Pancreas (tissue), 10 donors: ENCODE measurements at regions not wholly inside any gene's neighbourhood (a gene's known extent, or its start where the extent isn't known, plus 50 kb on each side); places are given as distances from the start of the nearest gene placed in this dataset.

Experiments
- ATAC-seq, 4 donors: fragments of 200-7000 bp; cut with Tn5 transposase; one replicate each; pipeline versions ENCODE4 v1.8.0 to v1.9.1; 2020; ENCODE audit warnings: mild to moderate bottlenecking in 4 of 4, moderate library complexity in 4 of 4
- DNase-seq, 6 donors: peaks; one replicate each; pipeline ENCODE4 v3.0.0-alpha.2; 2020
- FAIRE-seq: peaks from 2 replicates; lab custom pipeline; 2012; peaks lifted over from hg19 to GRCh38; lab: Jason Lieb, UNC
- H3K27ac ChIP-seq, 4 donors: fragments of 200-600 bp; sonication (generic); 1 replicate in 3 of 4; 2 replicates in 1 of 4; pipeline versions ENCODE4 v1.5.0 to v1.8.0; 2020
- H3K27me3 ChIP-seq, 4 donors: fragments of 200-600 bp; one replicate each; pipeline ENCODE4 v1.8.0; 2021
- H3K36me3 ChIP-seq, 3 donors: fragments of 200-600 bp; sonication (generic) in 1 of 3; one replicate each; pipeline versions ENCODE4 v1.5.0 to v1.8.0; 2020 to 2021
- H3K4me1 ChIP-seq, 3 donors: fragments of 200-600 bp; one replicate each; pipeline ENCODE4 v1.8.0; 2021
- H3K4me3 ChIP-seq, 4 donors: fragments of 200-600 bp; sonication (generic) in 2 of 4; one replicate each; pipeline versions ENCODE4 v1.5.0 to v1.8.0; 2020 to 2021
- H3K9me3 ChIP-seq, 4 donors: fragments of 200-600 bp; one replicate each; pipeline ENCODE4 v1.8.0; 2021
- WGBS, 2 donors: extraction: QIAGEN DNeasy Blood & Tissue Kit; methylation state at CpG; one replicate each; pipeline ENCODE4 v1.1.7; 2013; 5-methylcytosine and 5-hydroxymethylcytosine counted together
- intact Hi-C, 3 donors: fragments of 100-400 bp; cut with DNase I; formaldehyde crosslinking; loops; one replicate each; pipeline versions ENCODE4 v1.11.1 to v1.14.2; 2022
- TF ChIP-seq, protein P1 (sequence below), 4 donors: fragments of 200-600 bp; sonication (generic) in 3 of 4; IDR thresholded peaks; one replicate each; pipeline versions ENCODE4 v1.5.0 to v1.8.0; 2021; ENCODE audit warnings: antibody characterized with exemption in 4 of 4
- donor health status: healthy with polysubstance abuse.
- donor health status: DM: no; HTN: no; CAD: no; lungs with moderate emphysema.
- donor health status: DM: no; HTN: no; CAD: no.
- donor health status: control.
- donor health status: control.
- donor health status: Bipolar disorder and iron deficiency.
- donor health status: DM: yes; HTN: yes; CAD: no.
- donor health status: DM: no; HTN: no; CAD: no.
- donor health status: DM: no; HTN: no; CAD: no.
- donor health status: DM: yes; HTN: yes; CAD: no.

DNA sequence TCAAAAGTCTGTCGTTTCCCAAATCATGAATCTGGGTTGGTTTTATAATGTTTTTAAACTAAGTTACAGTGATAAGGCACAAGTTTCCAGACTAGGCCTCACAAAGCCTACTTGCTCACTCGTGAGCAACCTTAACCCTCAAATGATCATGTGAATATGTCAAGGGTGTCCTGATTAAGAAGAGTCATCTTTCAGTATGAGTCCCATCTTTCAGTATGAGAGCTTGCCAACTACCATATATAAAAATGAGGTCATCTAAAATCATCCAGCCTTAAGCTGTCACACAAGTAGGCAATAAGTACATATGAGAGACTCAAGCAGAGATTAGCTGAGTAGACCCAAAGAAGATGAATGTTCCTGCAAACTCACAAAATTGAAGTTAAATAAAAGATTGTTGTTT lies 668.4 kb upstream of the FAM174A start:
- no peaks in the 10 kb centered on the region for H3K27me3 ChIP-seq
- no peaks in the 10 kb centered on the region for H3K9me3 ChIP-seq
- no peaks in the 10 kb centered on the region for H3K4me1 ChIP-seq
- TF ChIP-seq, protein P1, sequence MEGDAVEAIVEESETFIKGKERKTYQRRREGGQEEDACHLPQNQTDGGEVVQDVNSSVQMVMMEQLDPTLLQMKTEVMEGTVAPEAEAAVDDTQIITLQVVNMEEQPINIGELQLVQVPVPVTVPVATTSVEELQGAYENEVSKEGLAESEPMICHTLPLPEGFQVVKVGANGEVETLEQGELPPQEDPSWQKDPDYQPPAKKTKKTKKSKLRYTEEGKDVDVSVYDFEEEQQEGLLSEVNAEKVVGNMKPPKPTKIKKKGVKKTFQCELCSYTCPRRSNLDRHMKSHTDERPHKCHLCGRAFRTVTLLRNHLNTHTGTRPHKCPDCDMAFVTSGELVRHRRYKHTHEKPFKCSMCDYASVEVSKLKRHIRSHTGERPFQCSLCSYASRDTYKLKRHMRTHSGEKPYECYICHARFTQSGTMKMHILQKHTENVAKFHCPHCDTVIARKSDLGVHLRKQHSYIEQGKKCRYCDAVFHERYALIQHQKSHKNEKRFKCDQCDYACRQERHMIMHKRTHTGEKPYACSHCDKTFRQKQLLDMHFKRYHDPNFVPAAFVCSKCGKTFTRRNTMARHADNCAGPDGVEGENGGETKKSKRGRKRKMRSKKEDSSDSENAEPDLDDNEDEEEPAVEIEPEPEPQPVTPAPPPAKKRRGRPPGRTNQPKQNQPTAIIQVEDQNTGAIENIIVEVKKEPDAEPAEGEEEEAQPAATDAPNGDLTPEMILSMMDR (IDR thresholded peaks at IDR 0.05): no peak
- ATAC-seq (no peak), DNase-seq (no peak), FAIRE-seq (no peak)
- no peaks in the 10 kb centered on the region for H3K36me3 ChIP-seq
- WGBS, 2 donors: 58 to 63% methylated on average over 2 of the region's 2 CpGs
- no peak overlapping the region for H3K27ac ChIP-seq
- intact Hi-C loops: no loop called here
- no peak overlapping the region for H3K4me3 ChIP-seq

DNA sequence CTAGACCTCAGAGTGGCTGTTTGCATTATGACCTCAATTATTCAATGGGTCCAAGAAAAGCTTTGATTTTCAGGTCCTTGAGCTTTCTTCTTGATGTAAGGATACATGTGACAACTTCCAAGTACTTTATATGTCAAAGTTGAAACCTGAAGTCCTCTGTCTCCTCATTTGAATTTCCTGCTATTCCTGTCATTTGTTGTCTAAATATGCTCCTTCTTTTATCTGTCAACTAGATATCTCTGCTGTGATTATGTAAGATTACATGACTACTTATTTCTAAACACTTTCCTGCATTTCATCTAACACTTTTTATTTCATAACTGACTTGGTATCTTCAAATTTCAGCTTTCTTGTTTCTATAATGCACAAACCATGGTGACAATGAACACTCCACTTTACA lies 670.0 kb upstream of the FAM174A start:
- TF ChIP-seq, protein P1 (IDR thresholded peaks at IDR 0.05): no peak
- H3K4me1 ChIP-seq: no peaks in the 10 kb centered on the region
- no peak overlapping the region for H3K27ac ChIP-seq
- no peak for DNase-seq
- intact Hi-C loops: no loop called here
- H3K4me3 ChIP-seq: no peak overlapping the region
- no peaks in the 10 kb centered on the region for H3K27me3 ChIP-seq
- H3K9me3 ChIP-seq: no peaks in the 10 kb centered on the region
- no peak for FAIRE-seq
- H3K36me3 ChIP-seq: no peaks in the 10 kb centered on the region
- ATAC-seq: no peak

DNA sequence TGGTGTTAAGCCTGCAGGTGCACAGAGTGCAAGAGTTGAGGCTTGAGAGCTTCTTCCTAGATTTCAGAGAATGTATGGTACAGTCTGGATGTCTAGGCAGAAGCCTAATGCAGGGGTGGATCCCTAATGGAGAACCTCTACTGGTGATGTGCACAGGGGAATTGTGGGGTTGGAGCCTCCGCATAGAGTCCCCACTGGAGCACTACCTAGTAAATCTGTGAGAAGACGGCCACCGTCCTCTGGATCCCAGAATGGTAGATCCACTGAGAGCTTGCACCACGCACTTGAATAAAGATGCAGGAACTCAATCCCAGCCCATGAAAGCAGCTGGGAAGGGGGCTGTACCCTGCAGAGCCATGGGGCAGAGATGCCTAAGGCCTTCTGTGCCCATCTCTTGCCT lies 699.4 kb upstream of the FAM174A start:
- no peak overlapping the region for H3K4me3 ChIP-seq
- DNase-seq: peak in 1 of 6 donors; percentile 14
- no peak for ATAC-seq
- no peaks in the 10 kb centered on the region for H3K27me3 ChIP-seq
- no peaks in the 10 kb centered on the region for H3K36me3 ChIP-seq
- H3K9me3 ChIP-seq: no peaks in the 10 kb centered on the region
- TF ChIP-seq, protein P1 (IDR thresholded peaks at IDR 0.05): no peak
- intact Hi-C loops: no loop called here
- H3K4me1 ChIP-seq: no peaks in the 10 kb centered on the region
- WGBS, 2 donors: 94 to 99% methylated on average over 4 of the region's 4 CpGs
- no peak for FAIRE-seq
- no peak overlapping the region for H3K27ac ChIP-seq

DNA sequence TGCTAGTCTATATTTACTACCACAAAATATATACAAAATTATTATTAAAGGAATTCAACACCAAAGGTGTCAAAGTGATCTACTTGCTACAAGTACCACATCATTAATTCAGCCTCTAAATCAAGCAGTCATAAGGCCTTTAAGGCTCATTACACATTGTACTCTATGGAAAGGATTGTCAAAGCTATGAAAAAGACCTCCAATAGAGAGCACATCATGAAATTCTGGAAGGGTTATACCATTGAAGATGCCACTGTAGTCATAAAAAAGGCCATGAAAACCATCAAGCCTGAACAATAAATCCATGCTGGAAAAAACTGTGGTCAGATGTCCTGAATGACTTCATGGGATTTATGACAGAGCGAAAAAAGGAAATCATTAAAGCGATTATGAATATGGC lies 708.0 kb upstream of the FAM174A start:
- no peaks in the 10 kb centered on the region for H3K9me3 ChIP-seq
- no peaks in the 10 kb centered on the region for H3K4me1 ChIP-seq
- H3K4me3 ChIP-seq: no peak overlapping the region
- TF ChIP-seq, protein P1 (IDR thresholded peaks at IDR 0.05): no peak
- intact Hi-C loops: no loop called here
- ATAC-seq (no peak), FAIRE-seq (no peak), DNase-seq (no peak)
- no peak overlapping the region for H3K27ac ChIP-seq
- no peaks in the 10 kb centered on the region for H3K36me3 ChIP-seq
- H3K27me3 ChIP-seq: no peaks in the 10 kb centered on the region
- WGBS, 2 donors: 90 to 94% methylated on average over 2 of the region's 2 CpGs

DNA sequence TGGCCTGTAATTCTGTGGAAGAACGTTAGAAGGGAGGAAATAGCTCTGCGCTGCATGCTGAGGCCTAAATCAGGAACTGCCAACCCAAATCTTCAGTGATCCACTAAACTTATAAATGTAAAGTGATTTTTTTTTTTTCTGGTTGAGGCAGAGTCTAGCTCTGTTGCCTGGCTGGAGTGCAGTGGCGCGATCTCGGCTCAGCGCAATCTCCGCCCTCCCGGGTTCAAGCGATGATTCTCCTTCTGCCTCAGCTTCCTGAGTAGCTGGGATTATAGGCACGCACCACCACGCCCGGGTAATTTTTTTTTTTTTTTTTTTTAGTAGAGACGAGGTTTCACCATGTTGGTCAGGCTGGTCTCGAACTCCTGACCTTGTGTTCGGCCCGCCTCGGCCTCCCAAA lies 717.4 kb upstream of the FAM174A start:
- Histone ChIP-seq H3K9me3 (no peaks in the 10 kb centered on the region), H3K36me3 (no peaks in the 10 kb centered on the region), H3K4me1 (no peaks in the 10 kb centered on the region), H3K27me3 (no peaks in the 10 kb centered on the region), H3K27ac (no peak overlapping the region), H3K4me3 (no peak overlapping the region)
- intact Hi-C loops: no loop called here
- no peak for ATAC-seq
- 91% methylated on average over 15 to 17 of the region's 17 CpGs for WGBS, 2 donors
- FAIRE-seq: no peak
- TF ChIP-seq, protein P1 (IDR thresholded peaks at IDR 0.05): no peak
- peak in 1 of 6 donors; percentile 6 for DNase-seq
